Spleen (tissue), 7 donors: ENCODE measurements at regions not wholly inside any gene's neighbourhood (a gene's known extent, or its start where the extent isn't known, plus 50 kb on each side); places are given as distances from the start of the nearest gene placed in this dataset.

Source experiments
- CTCF ChIP-seq, 11 experiments: fragments of 200-600 bp in 7 of 11; fragments of 450-650 bp in 4 of 11; sonication (generic) in 4 of 11; IDR thresholded peaks in 8 of 11; conservative IDR thresholded peaks in 3 of 11; 1 replicate in 7 of 11; 2 replicates in 4 of 11; pipeline versions ENCODE4 v1.4.0 to v1.8.0; 2016 to 2021; ENCODE audit warnings: antibody characterized with exemption in 11 of 11, inconsistent platforms in 4 of 11, mild to moderate bottlenecking in 1 of 11
- POLR2A ChIP-seq, 3 donors: fragments of 450-650 bp; IDR thresholded peaks; one replicate each; pipeline ENCODE4 v1.5.1; 2017; ENCODE audit warnings: antibody characterized with exemption in 3 of 3, mild to moderate bottlenecking in 1 of 3
- donor health status: DM: no; HTN: no; CAD: no; lungs with moderate emphysema.
- donor health status: DM: no; HTN: no; CAD: no.
- donor health status: DM: no; HTN: no; CAD: no.

GRCh38 chr12:19775241-19775640, 335.9 kb downstream of the AEBP2 start:
- TF ChIP-seq CTCF (IDR thresholded peaks at IDR 0.05 in 8 of 11, conservative IDR thresholded peaks at IDR 0.05 in 3 of 11) (no peak), POLR2A (IDR thresholded peaks at IDR 0.05) (no peak)
